GM23338 (cell line): ENCODE measurements at regions not wholly inside any gene's neighbourhood (a gene's known extent, or its start where the extent isn't known, plus 50 kb on each side); places are given as distances from the start of the nearest gene placed in this dataset.

Experiments
- ATAC-seq: fragments of 200-7000 bp; cut with Tn5 transposase; 3 replicates; pipeline ENCODE4 v1.9.1; 2020
- DNase-seq: peaks from one replicate; pipeline ENCODE4 v3.0.0-alpha.2; 2015; ENCODE audit warnings: low spot score
- H2AFZ ChIP-seq: fragments of 200-600 bp; sonication (generic); 2 replicates; pipeline ENCODE4 v1.8.0; 2016; ENCODE audit warnings: antibody characterized with exemption, mild to moderate bottlenecking, moderate library complexity
- H3F3A ChIP-seq: fragments of 200-600 bp; sonication (generic); replicated peaks from 2 replicates; pipeline ENCODE4 v1.8.0; 2017; ENCODE audit warnings: antibody characterized with exemption, mixed run types, low read depth
- H3K27ac ChIP-seq: fragments of 200-600 bp; sonication (generic); 2 replicates; pipeline ENCODE4 v1.6.1; 2016; ENCODE audit warnings: low read depth
- H3K27me3 ChIP-seq: fragments of 200-600 bp; sonication (generic); 2 replicates; pipeline ENCODE4 v1.8.0; 2016; ENCODE audit warnings: mild to moderate bottlenecking, mixed run types, moderate library complexity; ENCODE audit not compliant: insufficient read depth
- H3K36me3 ChIP-seq: fragments of 200-600 bp; sonication (generic); 2 replicates; pipeline ENCODE4 v1.8.0; 2016; ENCODE audit warnings: mild to moderate bottlenecking; ENCODE audit not compliant: insufficient read depth
- H3K4me1 ChIP-seq: fragments of 200-600 bp; sonication (generic); 2 replicates; pipeline ENCODE4 v1.8.0; 2016; ENCODE audit warnings: mild to moderate bottlenecking, moderate library complexity; ENCODE audit not compliant: insufficient read depth
- H3K4me2 ChIP-seq: fragments of 200-600 bp; sonication (generic); 2 replicates; pipeline ENCODE4 v1.7.1; 2017; ENCODE audit warnings: mixed run types
- H3K4me3 ChIP-seq: fragments of 200-600 bp; sonication (generic); 2 replicates; pipeline ENCODE4 v1.6.1; 2016; ENCODE audit warnings: mixed run types
- H3K79me2 ChIP-seq: fragments of 200-600 bp; sonication (generic); replicated peaks from 2 replicates; pipeline ENCODE4 v1.8.0; 2017; ENCODE audit warnings: mild to moderate bottlenecking; ENCODE audit not compliant: insufficient read depth
- H3K9me2 ChIP-seq: fragments of 200-600 bp; sonication (generic); 2 replicates; pipeline ENCODE4 v1.8.0; 2017; ENCODE audit not compliant: insufficient read depth
- H4K20me1 ChIP-seq: fragments of 200-600 bp; sonication (generic); replicated peaks from 2 replicates; pipeline ENCODE4 v1.8.0; 2017; ENCODE audit warnings: mild to moderate bottlenecking; ENCODE audit not compliant: insufficient read depth
- H3K27ac Mint-ChIP-seq: 2 replicates; pipeline ENCODE4 v1.8.0; 2020; ENCODE audit warnings: inconsistent platforms, mild to moderate bottlenecking, moderate library complexity, mixed read lengths
- H3K27me3 Mint-ChIP-seq: 3 replicates; pipeline ENCODE4 v1.8.0; 2022; ENCODE audit warnings: low read depth, mild to moderate bottlenecking, moderate library complexity, mixed read lengths, inconsistent platforms; ENCODE audit not compliant: insufficient read depth, poor library complexity
- H3K36me3 Mint-ChIP-seq: 3 replicates; pipeline ENCODE4 v1.8.0; 2021; ENCODE audit warnings: low read depth, mild to moderate bottlenecking, inconsistent platforms, moderate library complexity, mixed read lengths
- H3K4me1 Mint-ChIP-seq: 3 replicates; pipeline ENCODE4 v1.8.0; 2020; ENCODE audit warnings: mild to moderate bottlenecking, inconsistent platforms, mixed read lengths
- H3K4me3 Mint-ChIP-seq: 3 replicates; pipeline ENCODE4 v1.8.0; 2021; ENCODE audit warnings: moderate library complexity, mild to moderate bottlenecking, inconsistent platforms, mixed read lengths
- H3K9me3 Mint-ChIP-seq: 3 replicates; pipeline ENCODE4 v1.8.0; 2020; ENCODE audit warnings: moderate library complexity, mild to moderate bottlenecking, inconsistent platforms, mixed read lengths
- CREB1 ChIP-seq: fragments of 250-450 bp; sonication (Bioruptor Pico); IDR thresholded peaks from 2 replicates; pipeline ENCODE4 v1.5.0; 2020; ENCODE audit warnings: low read depth, mild to moderate bottlenecking, moderate library complexity
- EZH2 ChIP-seq: fragments of 200-600 bp; sonication (generic); IDR thresholded peaks from one replicate; pipeline ENCODE4 v1.8.0; 2017; ENCODE audit warnings: antibody characterized with exemption, mild to moderate bottlenecking, low read depth; ENCODE audit not compliant: unreplicated experiment
- EZH2phosphoT487 ChIP-seq: fragments of 200-600 bp; sonication (generic); IDR thresholded peaks from one replicate; pipeline ENCODE4 v1.8.1; 2018; ENCODE audit warnings: antibody characterized with exemption; ENCODE audit not compliant: unreplicated experiment
- JUNB ChIP-seq: IDR thresholded peaks from one replicate; pipeline ENCODE4 v1.6.1; 2016; ENCODE audit warnings: antibody characterized with exemption; ENCODE audit not compliant: unreplicated experiment
- NANOG ChIP-seq: IDR thresholded peaks from 2 replicates; pipeline ENCODE4 v1.6.1; 2016; ENCODE audit warnings: antibody characterized with exemption, borderline replicate concordance
- POLR2AphosphoS5 ChIP-seq: IDR thresholded peaks from 2 replicates; pipeline ENCODE4 v1.6.1; 2016; ENCODE audit warnings: antibody characterized with exemption, low read depth
- STAT1 ChIP-seq: IDR thresholded peaks from one replicate; pipeline ENCODE4 v1.6.1; 2016; ENCODE audit warnings: antibody characterized with exemption; ENCODE audit not compliant: unreplicated experiment
- ZNF114 ChIP-seq: fragments of 250-450 bp; sonication (Bioruptor Pico); IDR thresholded peaks from 2 replicates; pipeline ENCODE4 v1.5.0; 2020; ENCODE audit warnings: mild to moderate bottlenecking, moderate library complexity
- ZNF331 ChIP-seq: fragments of 250-450 bp; sonication (Bioruptor Pico); IDR thresholded peaks from 2 replicates; pipeline ENCODE4 v1.5.0; 2020; ENCODE audit warnings: low read depth, mild to moderate bottlenecking, moderate library complexity
- TF ChIP-seq, protein P1 (sequence below): fragments of 250-450 bp; sonication (Bioruptor Pico); IDR thresholded peaks from 2 replicates; pipeline ENCODE4 v1.5.0; 2020; ENCODE audit warnings: mild to moderate bottlenecking, moderate library complexity
- TF ChIP-seq, protein P2 (sequence below), 2 experiments: fragments of 200-600 bp in 1 of 2; sonication (generic) in 1 of 2; conservative IDR thresholded peaks; 2 replicates each; pipeline versions ENCODE4 v1.5.1 to v1.6.1; 2016 to 2017; ENCODE audit warnings: antibody characterized with exemption in 2 of 2, low read depth in 2 of 2, mild to moderate bottlenecking in 2 of 2, moderate library complexity in 1 of 2
- TF ChIP-seq, protein P3 (sequence below): IDR thresholded peaks from one replicate; pipeline ENCODE4 v1.6.1; 2018; ENCODE audit warnings: antibody characterized with exemption; ENCODE audit not compliant: unreplicated experiment
- TF ChIP-seq, protein P4 (sequence below): IDR thresholded peaks from 2 replicates; pipeline ENCODE4 v1.6.1; 2016; ENCODE audit warnings: antibody characterized with exemption

DNA sequence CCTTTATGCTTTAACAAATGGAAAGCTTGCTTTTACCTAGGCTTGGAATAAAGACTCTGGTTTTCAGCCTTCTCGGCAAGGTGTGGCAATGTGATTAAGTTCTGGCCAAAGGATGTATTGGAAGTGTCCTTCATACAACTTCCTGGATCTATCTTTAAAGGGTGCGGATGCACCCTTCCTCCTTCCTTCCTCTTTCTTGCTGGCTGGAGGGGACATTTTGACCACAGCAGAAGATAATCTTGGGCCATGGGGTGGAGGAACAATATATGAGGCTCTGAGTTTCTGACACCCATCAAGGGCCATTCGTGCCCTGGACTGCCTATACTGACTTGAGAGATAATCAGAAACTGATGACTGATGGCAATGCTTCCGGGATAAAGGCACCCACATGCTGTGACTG lies 145.7 kb downstream of the ACER2 start:
- H3K36me3 ChIP-seq, result no peaks in the 10 kb centered on the region; the same call in 1 of the 2 replicates
- DNase-seq, result no peak
- H3K27ac ChIP-seq, result no peak overlapping the region
- Mint-ChIP-seq H3K9me3 (peaks cover 22% of the 10 kb centered on the region), H3K36me3 (peaks cover 24% of the 10 kb centered on the region), H3K4me1 (peaks cover 9% of the 10 kb centered on the region), H3K4me3 (no peak overlapping the region), H3K27me3 (peaks cover 4% of the 10 kb centered on the region), H3K27ac (no peak overlapping the region)
- no peaks in the 10 kb centered on the region for H4K20me1 ChIP-seq
- TF ChIP-seq CREB1 (no peak), STAT1 (no peak), EZH2 (no peak), NANOG (no peak), POLR2AphosphoS5 (no peak), JUNB (no peak), ZNF114 (no peak), EZH2phosphoT487 (no peak), ZNF331 (CRISPR knock-in tag) (no peak)
- TF ChIP-seq, protein P1, sequence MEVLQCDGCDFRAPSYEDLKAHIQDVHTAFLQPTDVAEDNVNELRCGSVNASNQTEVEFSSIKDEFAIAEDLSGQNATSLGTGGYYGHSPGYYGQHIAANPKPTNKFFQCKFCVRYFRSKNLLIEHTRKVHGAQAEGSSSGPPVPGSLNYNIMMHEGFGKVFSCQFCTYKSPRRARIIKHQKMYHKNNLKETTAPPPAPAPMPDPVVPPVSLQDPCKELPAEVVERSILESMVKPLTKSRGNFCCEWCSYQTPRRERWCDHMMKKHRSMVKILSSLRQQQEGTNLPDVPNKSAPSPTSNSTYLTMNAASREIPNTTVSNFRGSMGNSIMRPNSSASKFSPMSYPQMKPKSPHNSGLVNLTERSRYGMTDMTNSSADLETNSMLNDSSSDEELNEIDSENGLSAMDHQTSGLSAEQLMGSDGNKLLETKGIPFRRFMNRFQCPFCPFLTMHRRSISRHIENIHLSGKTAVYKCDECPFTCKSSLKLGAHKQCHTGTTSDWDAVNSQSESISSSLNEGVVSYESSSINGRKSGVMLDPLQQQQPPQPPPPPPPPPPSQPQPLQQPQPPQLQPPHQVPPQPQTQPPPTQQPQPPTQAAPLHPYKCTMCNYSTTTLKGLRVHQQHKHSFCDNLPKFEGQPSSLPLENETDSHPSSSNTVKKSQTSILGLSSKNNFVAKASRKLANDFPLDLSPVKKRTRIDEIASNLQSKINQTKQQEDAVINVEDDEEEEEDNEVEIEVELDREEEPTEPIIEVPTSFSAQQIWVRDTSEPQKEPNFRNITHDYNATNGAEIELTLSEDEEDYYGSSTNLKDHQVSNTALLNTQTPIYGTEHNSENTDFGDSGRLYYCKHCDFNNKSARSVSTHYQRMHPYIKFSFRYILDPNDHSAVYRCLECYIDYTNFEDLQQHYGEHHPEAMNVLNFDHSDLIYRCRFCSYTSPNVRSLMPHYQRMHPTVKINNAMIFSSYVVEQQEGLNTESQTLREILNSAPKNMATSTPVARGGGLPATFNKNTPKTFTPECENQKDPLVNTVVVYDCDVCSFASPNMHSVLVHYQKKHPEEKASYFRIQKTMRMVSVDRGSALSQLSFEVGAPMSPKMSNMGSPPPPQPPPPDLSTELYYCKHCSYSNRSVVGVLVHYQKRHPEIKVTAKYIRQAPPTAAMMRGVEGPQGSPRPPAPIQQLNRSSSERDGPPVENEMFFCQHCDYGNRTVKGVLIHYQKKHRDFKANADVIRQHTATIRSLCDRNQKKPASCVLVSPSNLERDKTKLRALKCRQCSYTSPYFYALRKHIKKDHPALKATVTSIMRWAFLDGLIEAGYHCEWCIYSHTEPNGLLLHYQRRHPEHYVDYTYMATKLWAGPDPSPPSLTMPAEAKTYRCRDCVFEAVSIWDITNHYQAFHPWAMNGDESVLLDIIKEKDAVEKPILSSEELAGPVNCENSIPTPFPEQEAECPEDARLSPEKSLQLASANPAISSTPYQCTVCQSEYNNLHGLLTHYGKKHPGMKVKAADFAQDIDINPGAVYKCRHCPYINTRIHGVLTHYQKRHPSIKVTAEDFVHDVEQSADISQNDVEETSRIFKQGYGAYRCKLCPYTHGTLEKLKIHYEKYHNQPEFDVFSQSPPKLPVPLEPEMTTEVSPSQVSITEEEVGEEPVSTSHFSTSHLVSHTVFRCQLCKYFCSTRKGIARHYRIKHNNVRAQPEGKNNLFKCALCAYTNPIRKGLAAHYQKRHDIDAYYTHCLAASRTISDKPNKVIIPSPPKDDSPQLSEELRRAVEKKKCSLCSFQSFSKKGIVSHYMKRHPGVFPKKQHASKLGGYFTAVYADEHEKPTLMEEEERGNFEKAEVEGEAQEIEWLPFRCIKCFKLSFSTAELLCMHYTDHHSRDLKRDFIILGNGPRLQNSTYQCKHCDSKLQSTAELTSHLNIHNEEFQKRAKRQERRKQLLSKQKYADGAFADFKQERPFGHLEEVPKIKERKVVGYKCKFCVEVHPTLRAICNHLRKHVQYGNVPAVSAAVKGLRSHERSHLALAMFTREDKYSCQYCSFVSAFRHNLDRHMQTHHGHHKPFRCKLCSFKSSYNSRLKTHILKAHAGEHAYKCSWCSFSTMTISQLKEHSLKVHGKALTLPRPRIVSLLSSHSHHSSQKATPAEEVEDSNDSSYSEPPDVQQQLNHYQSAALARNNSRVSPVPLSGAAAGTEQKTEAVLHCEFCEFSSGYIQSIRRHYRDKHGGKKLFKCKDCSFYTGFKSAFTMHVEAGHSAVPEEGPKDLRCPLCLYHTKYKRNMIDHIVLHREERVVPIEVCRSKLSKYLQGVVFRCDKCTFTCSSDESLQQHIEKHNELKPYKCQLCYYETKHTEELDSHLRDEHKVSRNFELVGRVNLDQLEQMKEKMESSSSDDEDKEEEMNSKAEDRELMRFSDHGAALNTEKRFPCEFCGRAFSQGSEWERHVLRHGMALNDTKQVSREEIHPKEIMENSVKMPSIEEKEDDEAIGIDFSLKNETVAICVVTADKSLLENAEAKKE, result no peak
- TF ChIP-seq, protein P2, sequence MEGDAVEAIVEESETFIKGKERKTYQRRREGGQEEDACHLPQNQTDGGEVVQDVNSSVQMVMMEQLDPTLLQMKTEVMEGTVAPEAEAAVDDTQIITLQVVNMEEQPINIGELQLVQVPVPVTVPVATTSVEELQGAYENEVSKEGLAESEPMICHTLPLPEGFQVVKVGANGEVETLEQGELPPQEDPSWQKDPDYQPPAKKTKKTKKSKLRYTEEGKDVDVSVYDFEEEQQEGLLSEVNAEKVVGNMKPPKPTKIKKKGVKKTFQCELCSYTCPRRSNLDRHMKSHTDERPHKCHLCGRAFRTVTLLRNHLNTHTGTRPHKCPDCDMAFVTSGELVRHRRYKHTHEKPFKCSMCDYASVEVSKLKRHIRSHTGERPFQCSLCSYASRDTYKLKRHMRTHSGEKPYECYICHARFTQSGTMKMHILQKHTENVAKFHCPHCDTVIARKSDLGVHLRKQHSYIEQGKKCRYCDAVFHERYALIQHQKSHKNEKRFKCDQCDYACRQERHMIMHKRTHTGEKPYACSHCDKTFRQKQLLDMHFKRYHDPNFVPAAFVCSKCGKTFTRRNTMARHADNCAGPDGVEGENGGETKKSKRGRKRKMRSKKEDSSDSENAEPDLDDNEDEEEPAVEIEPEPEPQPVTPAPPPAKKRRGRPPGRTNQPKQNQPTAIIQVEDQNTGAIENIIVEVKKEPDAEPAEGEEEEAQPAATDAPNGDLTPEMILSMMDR (conservative IDR thresholded peaks at IDR 0.05; ENCODE audit: low read depth in 2 of 2), result no peak
- TF ChIP-seq, protein P3, sequence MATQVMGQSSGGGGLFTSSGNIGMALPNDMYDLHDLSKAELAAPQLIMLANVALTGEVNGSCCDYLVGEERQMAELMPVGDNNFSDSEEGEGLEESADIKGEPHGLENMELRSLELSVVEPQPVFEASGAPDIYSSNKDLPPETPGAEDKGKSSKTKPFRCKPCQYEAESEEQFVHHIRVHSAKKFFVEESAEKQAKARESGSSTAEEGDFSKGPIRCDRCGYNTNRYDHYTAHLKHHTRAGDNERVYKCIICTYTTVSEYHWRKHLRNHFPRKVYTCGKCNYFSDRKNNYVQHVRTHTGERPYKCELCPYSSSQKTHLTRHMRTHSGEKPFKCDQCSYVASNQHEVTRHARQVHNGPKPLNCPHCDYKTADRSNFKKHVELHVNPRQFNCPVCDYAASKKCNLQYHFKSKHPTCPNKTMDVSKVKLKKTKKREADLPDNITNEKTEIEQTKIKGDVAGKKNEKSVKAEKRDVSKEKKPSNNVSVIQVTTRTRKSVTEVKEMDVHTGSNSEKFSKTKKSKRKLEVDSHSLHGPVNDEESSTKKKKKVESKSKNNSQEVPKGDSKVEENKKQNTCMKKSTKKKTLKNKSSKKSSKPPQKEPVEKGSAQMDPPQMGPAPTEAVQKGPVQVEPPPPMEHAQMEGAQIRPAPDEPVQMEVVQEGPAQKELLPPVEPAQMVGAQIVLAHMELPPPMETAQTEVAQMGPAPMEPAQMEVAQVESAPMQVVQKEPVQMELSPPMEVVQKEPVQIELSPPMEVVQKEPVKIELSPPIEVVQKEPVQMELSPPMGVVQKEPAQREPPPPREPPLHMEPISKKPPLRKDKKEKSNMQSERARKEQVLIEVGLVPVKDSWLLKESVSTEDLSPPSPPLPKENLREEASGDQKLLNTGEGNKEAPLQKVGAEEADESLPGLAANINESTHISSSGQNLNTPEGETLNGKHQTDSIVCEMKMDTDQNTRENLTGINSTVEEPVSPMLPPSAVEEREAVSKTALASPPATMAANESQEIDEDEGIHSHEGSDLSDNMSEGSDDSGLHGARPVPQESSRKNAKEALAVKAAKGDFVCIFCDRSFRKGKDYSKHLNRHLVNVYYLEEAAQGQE, result no peak
- TF ChIP-seq, protein P4, sequence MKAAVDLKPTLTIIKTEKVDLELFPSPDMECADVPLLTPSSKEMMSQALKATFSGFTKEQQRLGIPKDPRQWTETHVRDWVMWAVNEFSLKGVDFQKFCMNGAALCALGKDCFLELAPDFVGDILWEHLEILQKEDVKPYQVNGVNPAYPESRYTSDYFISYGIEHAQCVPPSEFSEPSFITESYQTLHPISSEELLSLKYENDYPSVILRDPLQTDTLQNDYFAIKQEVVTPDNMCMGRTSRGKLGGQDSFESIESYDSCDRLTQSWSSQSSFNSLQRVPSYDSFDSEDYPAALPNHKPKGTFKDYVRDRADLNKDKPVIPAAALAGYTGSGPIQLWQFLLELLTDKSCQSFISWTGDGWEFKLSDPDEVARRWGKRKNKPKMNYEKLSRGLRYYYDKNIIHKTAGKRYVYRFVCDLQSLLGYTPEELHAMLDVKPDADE, result no peak
- ATAC-seq, result no peak
- H2AFZ ChIP-seq, result no peak overlapping the region
- H3K9me2 ChIP-seq, result peaks cover 3% of the 10 kb centered on the region; the same call in 1 of the 2 replicates
- 0 out of 2 replicates have a peak, but pooled peaks cover 10% of the 10 kb centered on the region for H3K4me1 ChIP-seq
- no peaks in the 10 kb centered on the region for H3K27me3 ChIP-seq
- H3K4me2 ChIP-seq, result no peak overlapping the region
- no peaks in the 10 kb centered on the region for H3F3A ChIP-seq
- no peaks in the 10 kb centered on the region for H3K79me2 ChIP-seq
- no peak overlapping the region for H3K4me3 ChIP-seq
